PC-9 (cell line): ENCODE measurements at regions not wholly inside any gene's neighbourhood (a gene's known extent, or its start where the extent isn't known, plus 50 kb on each side); places are given as distances from the start of the nearest gene placed in this dataset.

Experiments used
- CTCF ChIP-seq: fragments of 200-600 bp; sonication (generic); conservative IDR thresholded peaks from 2 replicates; pipeline ENCODE4 v1.6.1; 2017; ENCODE audit warnings: mixed run types, antibody characterized with exemption, mild to moderate bottlenecking, moderate library complexity
- EZH2 ChIP-seq: fragments of 200-600 bp; sonication (generic); IDR thresholded peaks from 2 replicates; pipeline ENCODE4 v1.8.0; 2017; ENCODE audit warnings: antibody characterized with exemption, low read depth

- TF ChIP-seq CTCF (no peak), EZH2 (no peak)
Measured at GRCh38 chr2:12928775-12929401, 212.2 kb downstream of the TRIB2 start.
